ENCODE measurements at regions not wholly inside any gene's neighbourhood (a gene's known extent, or its start where the extent isn't known, plus 50 kb on each side); places are given as distances from the start of the nearest gene placed in this dataset.

GRCh38 chr2:238986491-238987351 lies 138.8 kb downstream of the TWIST2 start:
- Histone ChIP-seq H3K4me2 (ENCODE audit: extremely low read depth, insufficient read depth, low read length) (no peak overlapping the region), H4K20me1 (ENCODE audit: control insufficient read depth, extremely low read depth, insufficient read depth, low read length) (no peaks in the 10 kb centered on the region), H3K27me3 (ENCODE audit: control insufficient read depth, insufficient read depth, low read length) (peaks cover 2% of the 10 kb centered on the region), H3K4me1 (ENCODE audit: control insufficient read depth, extremely low read depth, insufficient read depth, low read length) (no peaks in the 10 kb centered on the region), H3K4me3 (replicated peaks in 1 of 4; ENCODE audit: control extremely low read depth in 1 of 4, insufficient read depth in 1 of 4, low read depth in 3 of 4, low read length in 4 of 4) (no peak overlapping the region), H3K36me3 (ENCODE audit: control insufficient read depth, insufficient read depth, low read length) (no peaks in the 10 kb centered on the region), H3K9me3 (ENCODE audit: control insufficient read depth, insufficient read depth, low read depth, low read length) (no peaks in the 10 kb centered on the region), H3K27ac (ENCODE audit: insufficient read depth, low read length) (no peak overlapping the region), H3K9ac (ENCODE audit: insufficient read depth, low read length) (no peak overlapping the region), H2AFZ (ENCODE audit: low read length) (no peak overlapping the region), H3K79me2 (ENCODE audit: control insufficient read depth, insufficient read depth, low read length) (no peaks in the 10 kb centered on the region)
- DNase-seq (ENCODE audit: low read depth in 2 of 2) = no peak
- no peak for TF ChIP-seq EZH2 (IDR thresholded peaks at IDR 0.05; ENCODE audit: low read length, missing control alignments)
- no peak for TF ChIP-seq CTCF (conservative IDR thresholded peaks at IDR 0.05 in 1 of 2, IDR thresholded peaks at IDR 0.05 in 1 of 2; ENCODE audit: low read depth in 1 of 2, low read length in 2 of 2)

GRCh38 chr2:238987352-238987981 lies 139.6 kb downstream of the TWIST2 start:
- no peak overlapping the region for H3K27ac ChIP-seq (ENCODE audit: insufficient read depth, low read length)
- no peak for TF ChIP-seq CTCF (conservative IDR thresholded peaks at IDR 0.05 in 1 of 2, IDR thresholded peaks at IDR 0.05 in 1 of 2; ENCODE audit: low read depth in 1 of 2, low read length in 2 of 2)
- no peaks in the 10 kb centered on the region for H4K20me1 ChIP-seq (ENCODE audit: control insufficient read depth, extremely low read depth, insufficient read depth, low read length)
- H3K9ac ChIP-seq (ENCODE audit: insufficient read depth, low read length) = no peak overlapping the region
- H3K9me3 ChIP-seq (ENCODE audit: control insufficient read depth, insufficient read depth, low read depth, low read length) = no peaks in the 10 kb centered on the region
- H3K4me3 ChIP-seq (replicated peaks in 1 of 4; ENCODE audit: control extremely low read depth in 1 of 4, insufficient read depth in 1 of 4, low read depth in 3 of 4, low read length in 4 of 4) = no peak overlapping the region
- DNase-seq (ENCODE audit: low read depth in 2 of 2) = no peak
- H3K36me3 ChIP-seq (ENCODE audit: control insufficient read depth, insufficient read depth, low read length) = no peaks in the 10 kb centered on the region
- no peak overlapping the region for H3K4me2 ChIP-seq (ENCODE audit: extremely low read depth, insufficient read depth, low read length)
- H3K27me3 ChIP-seq (ENCODE audit: control insufficient read depth, insufficient read depth, low read length) = peaks cover 2% of the 10 kb centered on the region
- H2AFZ ChIP-seq (ENCODE audit: low read length) = no peak overlapping the region
- no peaks in the 10 kb centered on the region for H3K4me1 ChIP-seq (ENCODE audit: control insufficient read depth, extremely low read depth, insufficient read depth, low read length)
- H3K79me2 ChIP-seq (ENCODE audit: control insufficient read depth, insufficient read depth, low read length) = no peaks in the 10 kb centered on the region

GRCh38 chr2:238988105-238988504 lies 140.2 kb downstream of the TWIST2 start:
- H3K27me3 ChIP-seq (ENCODE audit: control insufficient read depth, insufficient read depth, low read length) = peaks cover 2% of the 10 kb centered on the region
- H4K20me1 ChIP-seq (ENCODE audit: control insufficient read depth, extremely low read depth, insufficient read depth, low read length) = no peaks in the 10 kb centered on the region
- TF ChIP-seq EZH2 (IDR thresholded peaks at IDR 0.05; ENCODE audit: low read length, missing control alignments) (no peak), CTCF (conservative IDR thresholded peaks at IDR 0.05 in 1 of 2, IDR thresholded peaks at IDR 0.05 in 1 of 2; ENCODE audit: low read depth in 1 of 2, low read length in 2 of 2) (no peak)
- H3K4me1 ChIP-seq (ENCODE audit: control insufficient read depth, extremely low read depth, insufficient read depth, low read length) = no peaks in the 10 kb centered on the region
- no peaks in the 10 kb centered on the region for H3K36me3 ChIP-seq (ENCODE audit: control insufficient read depth, insufficient read depth, low read length)
- no peaks in the 10 kb centered on the region for H3K79me2 ChIP-seq (ENCODE audit: control insufficient read depth, insufficient read depth, low read length)
- no peak overlapping the region for H3K4me3 ChIP-seq (replicated peaks in 1 of 4; ENCODE audit: control extremely low read depth in 1 of 4, insufficient read depth in 1 of 4, low read depth in 3 of 4, low read length in 4 of 4)
- no peaks in the 10 kb centered on the region for H3K9me3 ChIP-seq (ENCODE audit: control insufficient read depth, insufficient read depth, low read depth, low read length)
- no peak overlapping the region for H3K27ac ChIP-seq (ENCODE audit: insufficient read depth, low read length)
- H2AFZ ChIP-seq (ENCODE audit: low read length) = no peak overlapping the region
- H3K9ac ChIP-seq (ENCODE audit: insufficient read depth, low read length) = no peak overlapping the region
- no peak overlapping the region for H3K4me2 ChIP-seq (ENCODE audit: extremely low read depth, insufficient read depth, low read length)
- DNase-seq (ENCODE audit: low read depth in 2 of 2) = no peak

Measured in fibroblast of lung (primary cell).